ENCODE measurements at regions not wholly inside any gene's neighbourhood (a gene's known extent, or its start where the extent isn't known, plus 50 kb on each side); places are given as distances from the start of the nearest gene placed in this dataset.

GRCh38 chr2:149677416-149677815, 89.8 kb upstream of the MMADHC start:
- Histone ChIP-seq H3K36me3 (ENCODE audit: control insufficient read depth in 4 of 4, insufficient read depth in 4 of 4, low read length in 3 of 4) (no peaks in the 10 kb centered on the region), H3K4me1 (ENCODE audit: control extremely low read depth in 1 of 4, control insufficient read depth in 4 of 4, insufficient read depth in 4 of 4, low read length in 3 of 4) (no peaks in the 10 kb centered on the region), H3K27ac (ENCODE audit: insufficient read depth in 1 of 2, low read depth in 1 of 2, low read length in 2 of 2, poor library complexity in 1 of 2, severe bottlenecking in 2 of 2) (no peak overlapping the region), H3K4me3 (ENCODE audit: control insufficient read depth in 1 of 7, extremely low read depth in 1 of 7, insufficient read depth in 4 of 7, low read depth in 2 of 7, low read length in 6 of 7) (no peak overlapping the region), H3K9me3 (ENCODE audit: control extremely low read depth in 1 of 5, control insufficient read depth in 4 of 5, insufficient read depth in 2 of 5, low read depth in 1 of 5, low read length in 4 of 5) (peaks cover 0 to 4% (median 0%) of the 10 kb centered on the region in 5 experiments), H3K27me3 (replicated peaks in 2 of 5; ENCODE audit: control insufficient read depth in 4 of 5, insufficient read depth in 5 of 5, low read length in 4 of 5) (no peaks in the 10 kb centered on the region)
- CTCF ChIA-PET: no interaction called here
- no peak for DNase-seq
- WGBS (ENCODE audit: insufficient coverage): 100% methylated on average over 1 of the region's 1 CpG
- POLR2A ChIA-PET: interaction anchor here (0.6 kb wide), 1 partner anchor 397 kb away, joined by 3 read pairs; no protein-coding TSS in a partner anchor

- Histone ChIP-seq H3K36me3 (ENCODE audit: control insufficient read depth in 4 of 4, insufficient read depth in 4 of 4, low read length in 3 of 4) (no peaks in the 10 kb centered on the region), H3K9me3 (ENCODE audit: control extremely low read depth in 1 of 5, control insufficient read depth in 4 of 5, insufficient read depth in 2 of 5, low read depth in 1 of 5, low read length in 4 of 5) (no peaks in the 10 kb centered on the region), H3K4me1 (ENCODE audit: control extremely low read depth in 1 of 4, control insufficient read depth in 4 of 4, insufficient read depth in 4 of 4, low read length in 3 of 4) (no peaks in the 10 kb centered on the region), H3K4me3 (ENCODE audit: control insufficient read depth in 1 of 7, extremely low read depth in 1 of 7, insufficient read depth in 4 of 7, low read depth in 2 of 7, low read length in 6 of 7) (no peak overlapping the region), H3K27me3 (replicated peaks in 2 of 5; ENCODE audit: control insufficient read depth in 4 of 5, insufficient read depth in 5 of 5, low read length in 4 of 5) (no peaks in the 10 kb centered on the region), H3K27ac (ENCODE audit: insufficient read depth in 1 of 2, low read depth in 1 of 2, low read length in 2 of 2, poor library complexity in 1 of 2, severe bottlenecking in 2 of 2) (no peak overlapping the region)
- CTCF ChIA-PET: no interaction called here
- POLR2A ChIA-PET: no interaction called here
- WGBS (ENCODE audit: insufficient coverage): 80% methylated on average over 1 of the region's 2 CpGs
- DNase-seq: no peak
Observed at GRCh38 chr2:149670086-149670485, 82.5 kb upstream of the MMADHC start.

GRCh38 chr2:149666809-149667320, 79.3 kb upstream of the MMADHC start:
- no peaks in the 10 kb centered on the region for H3K4me1 ChIP-seq (ENCODE audit: control extremely low read depth in 1 of 4, control insufficient read depth in 4 of 4, insufficient read depth in 4 of 4, low read length in 3 of 4)
- H3K27ac ChIP-seq (ENCODE audit: insufficient read depth in 1 of 2, low read depth in 1 of 2, low read length in 2 of 2, poor library complexity in 1 of 2, severe bottlenecking in 2 of 2): no peak overlapping the region
- peaks cover 0 to 3% (median 0%) of the 10 kb centered on the region in 5 experiments for H3K9me3 ChIP-seq (ENCODE audit: control extremely low read depth in 1 of 5, control insufficient read depth in 4 of 5, insufficient read depth in 2 of 5, low read depth in 1 of 5, low read length in 4 of 5)
- no CpG with 5 or more reads among the region's 1 CpG for WGBS (ENCODE audit: insufficient coverage)
- H3K27me3 ChIP-seq (replicated peaks in 2 of 5; ENCODE audit: control insufficient read depth in 4 of 5, insufficient read depth in 5 of 5, low read length in 4 of 5): no peaks in the 10 kb centered on the region
- no peak overlapping the region for H3K4me3 ChIP-seq (ENCODE audit: control insufficient read depth in 1 of 7, extremely low read depth in 1 of 7, insufficient read depth in 4 of 7, low read depth in 2 of 7, low read length in 6 of 7)
- ChIA-PET CTCF (no interaction called here), POLR2A (no interaction called here)
- no peak for DNase-seq
- H3K36me3 ChIP-seq (ENCODE audit: control insufficient read depth in 4 of 4, insufficient read depth in 4 of 4, low read length in 3 of 4): no peaks in the 10 kb centered on the region

DNA sequence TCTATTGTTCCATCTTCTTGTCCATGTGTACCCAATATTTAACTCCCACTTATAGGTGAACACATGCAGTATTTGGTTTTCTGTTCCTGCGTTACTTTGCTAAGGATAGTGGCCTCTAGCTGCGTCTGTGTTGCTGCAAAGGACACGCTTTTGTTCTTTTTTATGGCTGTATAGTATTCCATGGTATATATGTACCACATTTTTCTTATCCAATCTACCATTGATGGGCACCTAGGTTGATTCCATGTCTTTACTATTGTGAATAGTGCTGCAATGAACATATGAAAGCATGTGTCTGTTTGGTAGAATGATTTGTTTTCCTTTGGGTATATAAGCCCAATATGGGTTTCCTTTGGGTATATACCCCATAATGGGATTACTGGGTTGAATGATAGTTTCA, 77.3 kb upstream of the MMADHC start:
- Histone ChIP-seq H3K27me3 (replicated peaks in 2 of 5; ENCODE audit: control insufficient read depth in 4 of 5, insufficient read depth in 5 of 5, low read length in 4 of 5) (no peaks in the 10 kb centered on the region), H3K9me3 (ENCODE audit: control extremely low read depth in 1 of 5, control insufficient read depth in 4 of 5, insufficient read depth in 2 of 5, low read depth in 1 of 5, low read length in 4 of 5) (peaks cover 0 to 3% (median 0%) of the 10 kb centered on the region in 5 experiments), H3K4me3 (ENCODE audit: control insufficient read depth in 1 of 7, extremely low read depth in 1 of 7, insufficient read depth in 4 of 7, low read depth in 2 of 7, low read length in 6 of 7) (no peak overlapping the region), H3K27ac (ENCODE audit: insufficient read depth in 1 of 2, low read depth in 1 of 2, low read length in 2 of 2, poor library complexity in 1 of 2, severe bottlenecking in 2 of 2) (no peak overlapping the region), H3K36me3 (ENCODE audit: control insufficient read depth in 4 of 4, insufficient read depth in 4 of 4, low read length in 3 of 4) (no peaks in the 10 kb centered on the region), H3K4me1 (ENCODE audit: control extremely low read depth in 1 of 4, control insufficient read depth in 4 of 4, insufficient read depth in 4 of 4, low read length in 3 of 4) (no peaks in the 10 kb centered on the region)
- no CpG with 5 or more reads among the region's 3 CpGs for WGBS (ENCODE audit: insufficient coverage)
- CTCF ChIA-PET: no interaction called here
- POLR2A ChIA-PET: no interaction called here
- no peak for DNase-seq

- no peaks in the 10 kb centered on the region for H3K4me1 ChIP-seq (ENCODE audit: control extremely low read depth in 1 of 4, control insufficient read depth in 4 of 4, insufficient read depth in 4 of 4, low read length in 3 of 4)
- ChIA-PET CTCF (no interaction called here), POLR2A (no interaction called here)
- H3K4me3 ChIP-seq (ENCODE audit: control insufficient read depth in 1 of 7, extremely low read depth in 1 of 7, insufficient read depth in 4 of 7, low read depth in 2 of 7, low read length in 6 of 7): no peak overlapping the region
- peaks cover 0 to 3% (median 0%) of the 10 kb centered on the region in 5 experiments for H3K9me3 ChIP-seq (ENCODE audit: control extremely low read depth in 1 of 5, control insufficient read depth in 4 of 5, insufficient read depth in 2 of 5, low read depth in 1 of 5, low read length in 4 of 5)
- DNase-seq: no peak
- no peaks in the 10 kb centered on the region for H3K27me3 ChIP-seq (replicated peaks in 2 of 5; ENCODE audit: control insufficient read depth in 4 of 5, insufficient read depth in 5 of 5, low read length in 4 of 5)
- no peaks in the 10 kb centered on the region for H3K36me3 ChIP-seq (ENCODE audit: control insufficient read depth in 4 of 4, insufficient read depth in 4 of 4, low read length in 3 of 4)
- H3K27ac ChIP-seq (ENCODE audit: insufficient read depth in 1 of 2, low read depth in 1 of 2, low read length in 2 of 2, poor library complexity in 1 of 2, severe bottlenecking in 2 of 2): no peak overlapping the region
Observed at GRCh38 chr2:149662556-149662955, 75.0 kb upstream of the MMADHC start.

DNA sequence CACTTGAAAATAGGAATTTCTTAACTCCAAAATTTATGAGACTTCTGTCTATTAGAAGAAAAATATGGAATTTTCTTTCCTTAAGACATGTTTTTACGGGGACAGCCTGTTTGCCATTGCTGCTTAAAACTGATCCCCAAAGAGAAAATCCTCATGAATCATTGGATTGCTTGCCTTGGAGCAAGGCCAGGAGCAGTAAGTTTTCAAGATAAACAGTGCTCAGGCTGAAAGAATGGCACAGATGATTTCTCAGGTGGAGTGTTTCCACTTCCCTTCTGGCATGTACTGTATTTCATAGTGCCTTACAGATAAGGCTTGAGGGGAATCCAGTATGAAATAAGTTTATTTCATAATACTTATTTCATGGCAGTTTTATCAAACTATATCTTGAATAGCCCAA, 74.3 kb upstream of the MMADHC start:
- WGBS (ENCODE audit: insufficient coverage): 80% methylated on average over 1 of the region's 1 CpG
- Histone ChIP-seq H3K27ac (ENCODE audit: insufficient read depth in 1 of 2, low read depth in 1 of 2, low read length in 2 of 2, poor library complexity in 1 of 2, severe bottlenecking in 2 of 2) (no peak overlapping the region), H3K27me3 (replicated peaks in 2 of 5; ENCODE audit: control insufficient read depth in 4 of 5, insufficient read depth in 5 of 5, low read length in 4 of 5) (no peaks in the 10 kb centered on the region), H3K36me3 (ENCODE audit: control insufficient read depth in 4 of 4, insufficient read depth in 4 of 4, low read length in 3 of 4) (no peaks in the 10 kb centered on the region), H3K9me3 (ENCODE audit: control extremely low read depth in 1 of 5, control insufficient read depth in 4 of 5, insufficient read depth in 2 of 5, low read depth in 1 of 5, low read length in 4 of 5) (peaks cover 0 to 3% (median 0%) of the 10 kb centered on the region in 5 experiments), H3K4me3 (ENCODE audit: control insufficient read depth in 1 of 7, extremely low read depth in 1 of 7, insufficient read depth in 4 of 7, low read depth in 2 of 7, low read length in 6 of 7) (no peak overlapping the region), H3K4me1 (ENCODE audit: control extremely low read depth in 1 of 4, control insufficient read depth in 4 of 4, insufficient read depth in 4 of 4, low read length in 3 of 4) (no peaks in the 10 kb centered on the region)
- no peak for DNase-seq
- CTCF ChIA-PET: no interaction called here
- POLR2A ChIA-PET: no interaction called here

- ChIA-PET CTCF (no interaction called here), POLR2A (no interaction called here)
- H3K27me3 ChIP-seq (replicated peaks in 2 of 5; ENCODE audit: control insufficient read depth in 4 of 5, insufficient read depth in 5 of 5, low read length in 4 of 5): no peaks in the 10 kb centered on the region
- H3K36me3 ChIP-seq (ENCODE audit: control insufficient read depth in 4 of 4, insufficient read depth in 4 of 4, low read length in 3 of 4): no peaks in the 10 kb centered on the region
- no peak for DNase-seq
- H3K4me1 ChIP-seq (ENCODE audit: control extremely low read depth in 1 of 4, control insufficient read depth in 4 of 4, insufficient read depth in 4 of 4, low read length in 3 of 4): no peaks in the 10 kb centered on the region
- H3K4me3 ChIP-seq (ENCODE audit: control insufficient read depth in 1 of 7, extremely low read depth in 1 of 7, insufficient read depth in 4 of 7, low read depth in 2 of 7, low read length in 6 of 7): no peak overlapping the region
- no peak overlapping the region for H3K27ac ChIP-seq (ENCODE audit: insufficient read depth in 1 of 2, low read depth in 1 of 2, low read length in 2 of 2, poor library complexity in 1 of 2, severe bottlenecking in 2 of 2)
- no peaks in the 10 kb centered on the region for H3K9me3 ChIP-seq (ENCODE audit: control extremely low read depth in 1 of 5, control insufficient read depth in 4 of 5, insufficient read depth in 2 of 5, low read depth in 1 of 5, low read length in 4 of 5)
Observed at GRCh38 chr2:149658553-149658952, 71.0 kb upstream of the MMADHC start.

Measured in common myeloid progenitor, CD34-positive (primary cell).